DMS 273 (cell line): ENCODE measurements at regions not wholly inside any gene's neighbourhood (a gene's known extent, or its start where the extent isn't known, plus 50 kb on each side); places are given as distances from the start of the nearest gene placed in this dataset.
"Not testable (repeated sequence)": the region's sequence is repeated elsewhere in the genome, so short reads cannot be mapped to it uniquely, and the experiment has no call there.

Experiments
- DNase-seq: peaks from one replicate; lab custom pipeline; 2025; ENCODE audit not compliant: unreplicated experiment; lab: John Stamatoyannopoulos, UW

GRCh38 chr2:66632882-66633281 lies 198.0 kb downstream of the MEIS1 start:
- DNase-seq: not testable (repeated sequence)

- DNase-seq: no peak
These were observed 198.7 kb downstream of the MEIS1 start for GRCh38 chr2:66633631-66634030.

GRCh38 chr2:66634784-66635183 lies 199.9 kb downstream of the MEIS1 start:
- no peak for DNase-seq

GRCh38 chr2:66641685-66642084 lies 206.8 kb downstream of the MEIS1 start:
- no peak for DNase-seq

GRCh38 chr2:66648081-66648480 lies 213.2 kb downstream of the MEIS1 start:
- DNase-seq: not testable (repeated sequence)

- no peak for DNase-seq
These were observed 214.1 kb downstream of the MEIS1 start for GRCh38 chr2:66649006-66649405.

- no peak for DNase-seq
These were observed 216.4 kb downstream of the MEIS1 start for GRCh38 chr2:66651295-66651694.

GRCh38 chr2:66660804-66661203 lies 225.9 kb downstream of the MEIS1 start:
- no peak for DNase-seq

GRCh38 chr2:66661253-66662173 lies 226.6 kb downstream of the MEIS1 start:
- DNase-seq: no peak

- no peak for DNase-seq
These were observed 230.4 kb downstream of the MEIS1 start for GRCh38 chr2:66665124-66665984.

GRCh38 chr2:66667301-66667700 lies 232.4 kb downstream of the MEIS1 start:
- no peak for DNase-seq

- no peak for DNase-seq
These were observed 238.4 kb downstream of the MEIS1 start for GRCh38 chr2:66673286-66673685.

GRCh38 chr2:66674087-66674486 lies 239.2 kb downstream of the MEIS1 start:
- no peak for DNase-seq

GRCh38 chr2:66675591-66675990 lies 240.7 kb downstream of the MEIS1 start:
- no peak for DNase-seq

- DNase-seq: no peak
These were observed 244.5 kb downstream of the MEIS1 start for GRCh38 chr2:66679442-66679841.

- no peak for DNase-seq
These were observed 247.6 kb downstream of the MEIS1 start for GRCh38 chr2:66682476-66682875.

GRCh38 chr2:66683064-66683463 lies 248.1 kb downstream of the MEIS1 start:
- no peak for DNase-seq

- no peak for DNase-seq
These were observed 248.7 kb downstream of the MEIS1 start for GRCh38 chr2:66683599-66683998.

- DNase-seq: no peak
These were observed 249.4 kb downstream of the MEIS1 start for GRCh38 chr2:66684289-66684688.

GRCh38 chr2:66686755-66687154 lies 251.8 kb downstream of the MEIS1 start:
- no peak for DNase-seq

GRCh38 chr2:66688951-66689350 lies 254.0 kb downstream of the MEIS1 start:
- no peak for DNase-seq
